IPS-18c (cell line): ENCODE measurements at regions not wholly inside any gene's neighbourhood (a gene's known extent, or its start where the extent isn't known, plus 50 kb on each side); places are given as distances from the start of the nearest gene placed in this dataset.

Source experiments
- H3K4me3 ChIP-seq: 2 replicates; pipeline ENCODE4 v1.7.0; 2013; ENCODE audit warnings: low read depth, mild to moderate bottlenecking, low read length, moderate library complexity; ENCODE audit not compliant: insufficient read depth
- H3K9me3 ChIP-seq: one replicate; pipeline ENCODE4 v1.6.1; 2013; ENCODE audit warnings: mild to moderate bottlenecking, low read length, moderate library complexity; ENCODE audit not compliant: control insufficient read depth, insufficient read depth

DNA sequence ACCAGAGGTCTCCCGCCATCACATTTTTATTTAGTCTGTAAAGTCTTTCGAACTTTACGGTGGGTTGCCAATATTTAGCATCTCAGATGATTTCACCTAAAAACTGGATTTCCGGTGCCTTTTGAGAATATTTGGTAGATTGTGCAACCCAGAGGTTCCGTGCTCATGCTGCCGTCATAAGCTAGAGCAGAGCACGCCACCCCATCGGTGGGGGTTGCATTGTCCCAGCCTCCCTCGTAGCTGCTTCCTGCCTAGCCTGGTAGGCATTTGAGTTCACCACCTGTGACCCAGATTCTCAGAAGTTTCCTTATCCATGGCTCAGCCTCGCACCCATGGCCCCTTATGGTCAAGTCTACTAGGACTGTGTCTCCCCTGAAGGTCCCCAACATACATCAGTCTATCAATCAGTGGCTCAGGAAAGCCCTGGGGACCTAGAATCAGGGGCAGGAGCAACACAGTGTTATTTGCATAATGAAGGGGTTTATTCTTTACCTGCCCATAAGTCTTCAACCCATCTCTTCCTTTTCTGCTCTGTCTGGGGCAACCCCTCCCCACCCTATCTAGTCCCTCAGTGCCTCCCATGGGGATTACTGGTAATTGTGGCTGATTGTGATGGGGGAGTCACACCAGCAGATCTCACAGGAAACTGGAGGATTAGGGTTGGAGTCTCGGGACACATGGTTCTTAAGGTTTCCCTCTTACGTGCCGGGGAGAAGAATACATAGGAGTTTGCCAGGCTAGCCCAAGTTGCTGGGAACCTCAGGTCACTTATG lies 152.3 kb downstream of the PHETA1 start:
- H3K9me3 ChIP-seq: peaks cover 2% of the 10 kb centered on the region
- H3K4me3 ChIP-seq: no peak overlapping the region

DNA sequence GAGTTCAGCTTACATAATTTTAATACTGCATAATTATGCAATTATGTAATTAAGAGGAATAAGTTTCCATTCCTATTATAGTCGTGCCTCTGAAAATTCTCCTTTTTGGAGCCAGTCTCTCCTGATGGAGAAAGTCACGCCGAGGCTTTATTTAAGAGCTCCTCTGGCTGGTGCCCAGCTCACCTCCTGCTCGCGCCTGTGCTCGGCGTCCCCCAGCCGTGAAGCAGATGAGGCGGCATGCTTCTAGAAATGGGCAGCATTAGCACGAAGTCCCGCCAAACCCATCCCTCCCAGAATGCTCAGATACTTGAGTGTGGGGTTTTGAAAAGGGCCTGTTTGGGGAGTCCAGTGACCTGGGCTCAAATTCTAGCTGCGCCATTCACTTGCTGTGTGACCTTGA lies 153.0 kb downstream of the PHETA1 start:
- no peak overlapping the region for H3K4me3 ChIP-seq
- peaks cover 2% of the 10 kb centered on the region for H3K9me3 ChIP-seq

DNA sequence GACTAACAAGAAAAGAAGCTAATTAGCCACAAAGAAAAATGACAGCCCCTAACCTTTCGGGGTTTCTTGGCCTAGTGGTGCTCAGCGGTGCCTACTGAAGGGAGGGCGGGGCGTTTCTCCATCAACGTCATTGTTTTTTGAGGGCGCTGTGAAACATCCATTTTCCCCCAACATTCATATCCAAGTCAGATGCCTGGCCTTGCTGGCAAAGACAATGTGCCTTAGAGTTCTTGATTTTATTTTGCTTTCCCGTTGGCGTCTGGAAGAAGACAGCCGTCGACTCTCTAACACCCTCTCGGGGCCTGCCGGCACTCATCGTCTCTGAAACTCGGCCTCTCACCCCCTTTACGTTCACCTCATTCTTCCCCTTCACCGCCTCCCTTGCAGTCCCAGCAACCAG lies 154.5 kb downstream of the PHETA1 start:
- peaks cover 2% of the 10 kb centered on the region for H3K9me3 ChIP-seq
- H3K4me3 ChIP-seq: no peak overlapping the region

DNA sequence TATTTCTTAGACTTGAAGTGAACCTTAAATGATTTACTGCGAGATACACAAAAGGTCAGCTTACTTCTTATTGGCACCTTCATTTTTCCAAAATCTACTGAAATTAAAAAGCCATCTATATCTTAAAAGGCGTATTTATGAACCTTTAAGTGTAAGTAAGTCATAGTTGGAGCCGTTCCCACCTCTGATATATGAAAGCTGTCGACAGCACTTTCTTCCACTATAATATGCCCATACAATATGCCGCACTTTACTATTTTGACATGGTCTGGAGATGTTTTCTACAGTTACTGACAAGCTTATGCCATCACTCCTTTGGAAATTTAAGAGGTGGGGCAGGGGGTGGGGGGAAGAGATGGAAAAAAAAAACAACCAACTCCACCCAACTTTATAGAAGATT lies 155.3 kb downstream of the PHETA1 start:
- peaks cover 2% of the 10 kb centered on the region for H3K9me3 ChIP-seq
- no peak overlapping the region for H3K4me3 ChIP-seq

DNA sequence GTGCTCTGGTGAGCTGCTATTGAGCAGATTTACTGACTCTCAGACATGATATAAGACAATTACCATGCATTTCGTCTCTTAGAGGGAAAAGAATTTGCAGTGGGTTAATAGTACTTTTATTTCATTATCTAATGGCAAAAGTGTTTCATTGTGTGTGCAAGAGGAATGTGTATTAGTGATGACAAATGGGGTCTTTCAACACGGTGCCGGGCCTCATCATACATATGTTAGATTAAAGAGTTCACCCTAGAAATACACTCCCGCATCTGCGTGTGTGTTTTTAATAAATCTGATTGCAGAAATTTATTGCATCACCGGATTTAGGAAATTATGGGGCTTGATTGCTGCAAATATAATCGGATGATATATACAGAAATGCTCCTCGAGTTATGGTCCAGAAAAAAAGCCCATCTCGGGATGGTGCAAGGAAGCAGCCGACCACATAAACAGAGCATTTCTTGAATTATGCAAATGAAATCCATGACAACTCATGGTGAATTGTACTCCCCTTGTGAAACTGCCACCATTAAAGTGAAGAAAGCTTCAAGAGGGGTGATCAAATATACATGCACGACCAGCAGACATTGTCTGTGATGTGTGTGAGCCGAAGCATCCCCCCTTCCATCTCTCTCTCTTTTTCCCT lies 156.0 kb downstream of the PHETA1 start:
- Histone ChIP-seq H3K4me3 (no peak overlapping the region), H3K9me3 (peaks cover 2% of the 10 kb centered on the region)

DNA sequence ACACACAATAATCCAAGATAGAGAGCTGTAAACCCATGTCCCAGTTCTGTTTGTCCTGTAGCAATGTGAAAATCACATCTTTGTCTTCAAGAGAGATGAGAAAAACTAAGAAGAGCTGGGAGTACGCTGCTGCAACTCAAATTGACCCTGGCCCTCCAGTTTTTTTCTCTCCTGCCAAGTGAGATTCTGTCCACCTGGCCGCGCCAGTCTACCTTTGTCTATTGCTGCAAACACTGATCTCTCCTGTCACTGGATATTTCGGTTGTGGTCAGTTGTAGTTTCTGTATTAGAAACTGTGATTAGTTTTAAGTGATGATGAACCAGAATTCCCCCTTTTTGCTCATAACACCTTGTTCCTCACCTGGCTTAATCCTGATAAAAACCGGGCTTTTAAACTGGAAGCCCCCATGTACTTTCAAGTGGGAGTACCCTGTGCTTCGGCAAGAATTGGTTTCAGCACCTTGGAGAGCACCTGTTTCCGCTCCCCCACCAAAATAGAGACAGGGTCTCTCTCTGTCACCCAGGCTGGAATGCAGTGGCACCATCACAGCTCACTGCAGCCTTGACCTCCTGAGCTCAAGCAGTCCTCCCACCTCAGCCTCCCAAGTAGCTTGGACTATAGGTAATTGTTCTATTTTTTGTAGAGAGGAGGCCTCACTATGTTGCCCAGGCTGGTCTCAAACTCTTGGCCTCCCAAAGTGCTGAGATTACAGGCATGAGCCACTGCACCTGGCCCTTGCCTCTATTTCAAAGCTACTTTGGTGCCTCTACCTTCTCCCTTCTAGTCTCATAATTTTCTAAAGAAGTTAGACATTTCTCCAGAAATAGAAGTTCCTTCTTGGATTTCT lies 156.8 kb downstream of the PHETA1 start:
- Histone ChIP-seq H3K9me3 (peaks cover 2% of the 10 kb centered on the region), H3K4me3 (no peak overlapping the region)

DNA sequence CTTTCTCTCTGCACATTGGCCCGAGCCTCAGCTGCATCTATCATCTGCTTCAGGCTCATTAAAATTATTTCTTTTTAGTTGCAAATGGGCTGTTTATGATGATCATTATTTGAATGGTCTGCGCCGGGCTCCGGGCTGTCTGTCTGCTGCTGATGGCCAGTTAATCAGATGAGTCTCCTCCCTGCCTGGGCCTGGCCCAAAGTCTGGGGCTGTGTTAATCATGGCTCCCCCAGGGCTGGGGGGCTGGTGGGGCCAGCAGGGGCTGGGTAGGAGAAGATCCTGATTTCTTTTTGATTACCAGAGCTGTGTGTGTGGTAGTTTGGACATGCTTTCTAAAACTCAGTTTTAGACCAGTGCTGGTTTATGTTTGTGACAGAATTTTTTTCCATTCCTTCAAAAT lies 159.1 kb downstream of the PHETA1 start:
- no peak overlapping the region for H3K4me3 ChIP-seq
- H3K9me3 ChIP-seq: no peaks in the 10 kb centered on the region

DNA sequence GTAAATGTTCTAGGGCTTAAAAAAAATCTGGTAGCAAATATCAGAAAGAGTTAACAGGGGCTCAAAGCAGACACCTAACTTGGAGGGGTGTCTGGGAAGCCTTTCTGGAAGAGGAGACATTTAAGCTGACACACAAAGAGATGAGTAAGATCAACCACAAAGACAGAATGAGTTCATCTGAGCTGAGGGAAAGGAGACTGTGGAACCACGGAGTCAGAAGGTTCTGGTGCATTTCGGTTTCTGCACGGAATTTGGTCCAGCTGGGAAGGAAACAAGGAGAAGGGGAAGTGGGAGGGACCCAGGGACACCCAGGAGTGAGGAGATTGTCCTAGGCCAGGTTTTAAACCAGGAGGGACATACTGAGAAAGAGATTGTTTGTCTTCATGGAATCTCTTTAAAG lies 161.1 kb downstream of the PHETA1 start:
- no peaks in the 10 kb centered on the region for H3K9me3 ChIP-seq

DNA sequence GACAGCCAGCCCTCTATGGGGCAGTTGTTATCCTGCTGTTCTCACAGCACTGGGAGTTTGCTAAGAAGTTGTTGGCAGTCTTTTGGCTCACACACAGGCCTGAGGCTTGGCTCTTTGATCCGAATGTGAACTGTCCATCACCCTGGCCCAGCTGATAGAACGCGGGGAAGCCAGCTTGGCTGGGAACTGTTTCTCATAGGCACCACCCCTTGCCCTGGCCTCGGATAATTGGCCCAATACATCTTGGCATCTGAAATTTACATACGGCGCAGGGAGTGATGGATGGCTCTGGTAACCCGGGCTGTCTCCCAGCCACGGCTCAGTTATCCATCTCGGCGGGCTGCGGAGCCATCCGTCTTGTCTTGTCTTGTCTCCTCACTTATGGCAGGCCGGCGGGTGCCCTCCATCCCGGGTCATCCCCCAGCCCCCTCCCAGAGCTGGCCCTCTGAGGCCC lies 164.1 kb downstream of the PHETA1 start:
- Histone ChIP-seq H3K9me3 (no peaks in the 10 kb centered on the region), H3K4me3 (no peak overlapping the region)

More for the DNA sequence above, 161.1 kb downstream of the PHETA1 start:
- no peak overlapping the region for H3K4me3 ChIP-seq

DNA sequence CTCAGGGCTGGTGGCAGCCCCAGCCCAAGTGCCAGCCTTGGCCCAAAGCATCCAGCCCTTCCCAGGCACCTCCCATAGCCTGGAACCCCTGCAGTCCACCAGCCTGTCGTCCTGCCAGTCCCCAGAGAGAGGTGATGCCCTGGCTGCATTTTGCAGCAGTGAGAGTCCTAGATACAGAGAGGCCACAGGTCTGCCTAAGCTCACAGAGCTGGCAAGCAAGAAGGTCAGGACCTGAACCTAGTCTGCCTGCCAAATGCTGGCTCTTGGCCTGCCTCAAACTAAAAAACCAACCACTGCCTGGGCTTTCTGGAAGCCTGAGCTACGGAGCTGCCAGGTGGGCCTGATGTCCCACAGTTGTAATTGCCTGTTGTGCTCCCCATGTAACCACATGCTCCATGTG lies 164.9 kb downstream of the PHETA1 start:
- Histone ChIP-seq H3K4me3 (no peak overlapping the region), H3K9me3 (no peaks in the 10 kb centered on the region)

DNA sequence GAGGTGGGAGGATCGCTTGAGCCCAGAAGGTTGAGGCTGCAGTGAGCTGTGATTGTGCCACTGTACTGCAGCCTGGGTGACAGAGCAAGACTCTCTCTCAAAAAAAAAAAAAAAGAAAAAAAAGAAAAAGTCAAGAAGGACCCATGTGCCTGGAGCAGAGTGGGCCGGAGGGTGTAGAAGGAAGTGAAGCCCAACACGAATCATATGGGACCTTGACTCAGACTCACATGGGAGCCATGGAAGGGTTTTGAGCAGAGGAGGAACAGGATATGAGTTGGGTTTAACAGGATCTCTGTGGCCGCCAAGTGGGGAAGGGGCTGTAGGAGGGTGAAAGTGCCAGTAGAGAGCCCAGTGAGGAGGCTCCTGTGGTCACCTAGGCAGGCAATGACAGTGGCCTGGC lies 165.4 kb downstream of the PHETA1 start:
- Histone ChIP-seq H3K4me3 (no peak overlapping the region), H3K9me3 (no peaks in the 10 kb centered on the region)

DNA sequence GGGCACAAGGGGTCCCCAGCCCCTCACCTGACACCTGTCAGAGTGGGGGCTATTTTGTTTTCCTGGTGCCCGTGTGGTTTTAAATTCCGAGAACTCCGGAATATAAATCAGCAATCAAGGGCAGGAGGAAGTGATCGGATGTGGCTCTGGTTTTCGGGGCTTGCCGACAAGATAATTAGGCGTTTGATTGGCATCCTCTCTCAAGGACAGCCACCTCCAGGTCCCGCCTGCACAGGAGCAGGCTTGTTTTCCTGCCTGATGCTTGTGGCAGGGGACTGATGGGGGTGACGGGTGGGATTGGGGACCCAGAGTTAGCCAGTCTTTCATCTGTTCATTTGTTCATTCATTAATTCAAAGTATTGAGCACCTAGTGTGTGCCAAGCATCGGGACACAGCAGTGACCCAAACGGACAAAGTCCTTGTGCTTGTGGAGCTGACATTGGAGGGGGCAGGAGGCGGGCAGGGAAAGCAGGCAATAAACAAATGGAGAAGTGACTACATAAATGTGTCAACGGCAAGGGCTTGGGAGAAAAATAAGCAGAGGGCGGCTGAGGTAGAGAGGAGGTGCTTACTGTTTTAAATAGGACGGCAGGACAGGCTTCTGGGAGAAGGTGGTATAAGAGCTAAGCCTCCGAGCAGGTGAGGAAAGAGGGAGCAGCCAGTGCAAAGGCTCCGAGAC lies 166.5 kb downstream of the PHETA1 start:
- H3K4me3 ChIP-seq: no peak overlapping the region
- no peaks in the 10 kb centered on the region for H3K9me3 ChIP-seq

DNA sequence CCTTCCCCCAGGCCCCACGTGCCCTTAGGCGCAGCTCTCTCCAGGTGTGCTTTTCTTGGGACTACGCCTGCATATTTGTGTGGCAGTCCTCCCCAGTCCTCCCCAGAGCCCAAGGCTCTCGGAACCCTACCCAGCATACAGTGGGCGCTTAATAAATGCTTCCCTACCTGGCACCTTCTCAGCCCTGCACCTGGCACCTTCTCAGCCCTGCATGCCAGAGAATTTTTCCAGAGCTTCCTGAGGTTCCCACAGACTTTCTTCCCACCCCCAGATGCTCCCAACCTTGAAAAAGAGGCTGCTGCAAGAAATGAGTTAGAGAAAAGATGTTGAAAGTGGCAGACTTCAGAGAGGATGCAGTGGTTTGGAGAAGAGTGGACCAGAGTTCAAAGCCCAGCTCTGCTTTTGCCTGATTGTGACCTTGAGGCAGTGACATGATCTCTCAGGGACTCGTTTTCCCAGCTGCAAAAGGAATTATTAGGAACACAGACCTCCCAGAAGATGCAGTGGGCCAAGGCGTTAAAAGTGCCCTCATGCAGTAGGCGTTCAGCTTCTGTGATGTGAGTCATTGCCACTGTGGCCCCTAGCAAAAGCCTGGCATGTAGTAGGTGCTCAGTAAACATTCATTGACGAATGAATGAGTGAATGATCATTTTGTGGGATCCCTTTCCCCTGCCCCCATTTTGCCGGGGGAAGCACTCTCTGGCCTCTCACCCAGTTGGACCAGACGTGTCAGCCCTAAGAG lies 167.2 kb downstream of the PHETA1 start:
- H3K9me3 ChIP-seq: no peaks in the 10 kb centered on the region
- H3K4me3 ChIP-seq: no peak overlapping the region

DNA sequence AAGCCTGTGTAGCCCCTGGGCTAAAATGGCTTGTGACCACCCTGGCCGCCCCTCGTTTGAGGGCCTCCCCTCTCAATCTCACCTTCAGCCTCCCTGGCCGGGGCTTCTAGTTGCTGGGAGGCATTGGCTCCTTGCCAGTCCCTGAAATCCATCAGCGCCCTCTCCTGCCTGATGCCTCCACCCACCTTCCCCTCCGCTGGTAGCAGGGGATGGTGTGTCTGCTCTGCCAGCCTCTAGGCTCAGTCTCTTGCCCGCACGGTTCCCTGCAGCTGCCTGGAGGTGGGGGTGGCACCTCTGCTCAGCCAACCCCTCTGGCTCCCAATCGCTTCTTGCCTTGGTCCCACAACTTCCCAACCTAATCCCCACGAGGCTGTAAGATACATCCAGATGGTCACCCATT lies 167.9 kb downstream of the PHETA1 start:
- no peaks in the 10 kb centered on the region for H3K9me3 ChIP-seq
- no peak overlapping the region for H3K4me3 ChIP-seq

DNA sequence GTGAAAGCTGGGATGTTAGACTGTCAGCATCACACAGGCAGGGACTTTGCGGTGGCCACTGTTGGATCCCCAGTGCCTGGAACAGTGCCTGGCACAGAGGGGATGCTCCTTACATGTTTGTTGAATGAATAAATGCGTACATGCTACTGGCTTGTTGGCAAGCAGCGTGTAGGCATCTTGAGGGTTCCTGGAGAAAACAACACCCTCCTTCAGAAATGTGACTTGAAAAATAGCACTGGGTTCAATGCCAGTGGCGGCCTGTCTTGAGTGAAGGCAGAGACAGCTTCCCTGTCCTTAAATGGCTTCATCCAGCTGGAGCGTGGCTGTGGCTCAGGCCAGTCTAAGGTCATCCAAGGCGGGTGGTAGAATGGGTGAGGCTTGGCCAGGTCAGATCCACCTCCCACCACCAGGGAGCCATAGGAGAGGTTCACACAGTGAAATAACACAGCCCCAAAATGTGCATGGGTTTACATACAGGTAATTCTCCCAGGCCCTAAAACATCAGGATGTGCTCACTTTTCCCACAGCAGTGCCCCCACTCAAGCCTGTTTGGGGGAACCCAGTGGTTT lies 171.4 kb downstream of the PHETA1 start:
- Histone ChIP-seq H3K4me3 (no peak overlapping the region), H3K9me3 (no peaks in the 10 kb centered on the region)

DNA sequence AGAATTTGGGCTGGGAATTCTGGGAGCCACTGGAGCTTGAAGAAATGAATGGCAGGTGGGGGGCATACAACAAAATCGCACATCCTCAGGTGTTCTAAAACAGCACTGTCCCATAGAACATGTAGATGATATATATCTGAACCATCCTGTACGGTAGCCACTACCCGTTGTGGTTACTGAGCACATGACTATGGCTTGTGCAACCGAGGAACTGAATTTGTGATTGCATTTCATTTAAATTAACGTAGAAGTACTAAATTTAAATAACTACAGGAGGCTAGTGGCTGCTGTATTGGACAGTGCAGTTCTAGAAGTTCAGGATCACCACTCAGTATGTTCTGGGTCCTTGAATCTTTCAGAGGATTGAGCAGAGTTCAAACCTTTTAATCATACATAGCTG lies 172.4 kb downstream of the PHETA1 start:
- no peaks in the 10 kb centered on the region for H3K9me3 ChIP-seq
- H3K4me3 ChIP-seq: no peak overlapping the region
